GM21825 (cell line): ENCODE measurements at regions not wholly inside any gene's neighbourhood (a gene's known extent, or its start where the extent isn't known, plus 50 kb on each side); places are given as distances from the start of the nearest gene placed in this dataset.
"Not testable (repeated sequence)": the region's sequence is repeated elsewhere in the genome, so short reads cannot be mapped to it uniquely, and the experiment has no call there.

Source experiments
- ATAC-seq: cut with Tn5 transposase; IDR thresholded peaks from one replicate; pipeline ENCODE4 v1.9.1; 2021; ENCODE audit warnings: mild to moderate bottlenecking, moderate library complexity; ENCODE audit not compliant: unreplicated experiment

GRCh38 chrX:122252454-122252853 lies 931.6 kb upstream of the GRIA3 start:
- ATAC-seq, result no peak

- ATAC-seq, result no peak
Measured at GRCh38 chrX:122268353-122268752, 915.7 kb upstream of the GRIA3 start.

GRCh38 chrX:122269243-122269781 lies 914.8 kb upstream of the GRIA3 start:
- no peak for ATAC-seq

- no peak for ATAC-seq
Measured at GRCh38 chrX:122270809-122271494, 913.1 kb upstream of the GRIA3 start.

GRCh38 chrX:122272011-122272410 lies 912.1 kb upstream of the GRIA3 start:
- ATAC-seq, result no peak

GRCh38 chrX:122279746-122280145 lies 904.3 kb upstream of the GRIA3 start:
- ATAC-seq, result no peak

GRCh38 chrX:122299822-122300221 lies 884.3 kb upstream of the GRIA3 start:
- not testable (repeated sequence) for ATAC-seq

- ATAC-seq, result no peak
Measured at GRCh38 chrX:122301491-122301890, 882.6 kb upstream of the GRIA3 start.

GRCh38 chrX:122303761-122304160 lies 880.3 kb upstream of the GRIA3 start:
- no peak for ATAC-seq

GRCh38 chrX:122344816-122345215 lies 839.3 kb upstream of the GRIA3 start:
- ATAC-seq, result no peak

GRCh38 chrX:122363112-122363795 lies 820.8 kb upstream of the GRIA3 start:
- ATAC-seq, result no peak

GRCh38 chrX:122375533-122375932 lies 808.5 kb upstream of the GRIA3 start:
- ATAC-seq, result not testable (repeated sequence)

GRCh38 chrX:122389005-122389404 lies 795.1 kb upstream of the GRIA3 start:
- no peak for ATAC-seq

- no peak for ATAC-seq
Measured at GRCh38 chrX:122418758-122419157, 765.3 kb upstream of the GRIA3 start.

GRCh38 chrX:122421434-122422121 lies 762.5 kb upstream of the GRIA3 start:
- no peak for ATAC-seq

- no peak for ATAC-seq
Measured at GRCh38 chrX:122422547-122422946, 761.5 kb upstream of the GRIA3 start.

GRCh38 chrX:122434942-122435341 lies 749.1 kb upstream of the GRIA3 start:
- ATAC-seq, result no peak

- no peak for ATAC-seq
Measured at GRCh38 chrX:122439831-122440230, 744.2 kb upstream of the GRIA3 start.

- no peak for ATAC-seq
Measured at GRCh38 chrX:122440832-122441231, 743.2 kb upstream of the GRIA3 start.

GRCh38 chrX:122441451-122441850 lies 742.6 kb upstream of the GRIA3 start:
- ATAC-seq, result no peak

- ATAC-seq, result no peak
Measured at GRCh38 chrX:122445466-122445865, 738.6 kb upstream of the GRIA3 start.

- ATAC-seq, result no peak
Measured at GRCh38 chrX:122464341-122464740, 719.7 kb upstream of the GRIA3 start.
